ENCODE measurements at regions not wholly inside any gene's neighbourhood (a gene's known extent, or its start where the extent isn't known, plus 50 kb on each side); places are given as distances from the start of the nearest gene placed in this dataset.
"Not testable (repeated sequence)": the region's sequence is repeated elsewhere in the genome, so short reads cannot be mapped to it uniquely, and the experiment has no call there.

DNA sequence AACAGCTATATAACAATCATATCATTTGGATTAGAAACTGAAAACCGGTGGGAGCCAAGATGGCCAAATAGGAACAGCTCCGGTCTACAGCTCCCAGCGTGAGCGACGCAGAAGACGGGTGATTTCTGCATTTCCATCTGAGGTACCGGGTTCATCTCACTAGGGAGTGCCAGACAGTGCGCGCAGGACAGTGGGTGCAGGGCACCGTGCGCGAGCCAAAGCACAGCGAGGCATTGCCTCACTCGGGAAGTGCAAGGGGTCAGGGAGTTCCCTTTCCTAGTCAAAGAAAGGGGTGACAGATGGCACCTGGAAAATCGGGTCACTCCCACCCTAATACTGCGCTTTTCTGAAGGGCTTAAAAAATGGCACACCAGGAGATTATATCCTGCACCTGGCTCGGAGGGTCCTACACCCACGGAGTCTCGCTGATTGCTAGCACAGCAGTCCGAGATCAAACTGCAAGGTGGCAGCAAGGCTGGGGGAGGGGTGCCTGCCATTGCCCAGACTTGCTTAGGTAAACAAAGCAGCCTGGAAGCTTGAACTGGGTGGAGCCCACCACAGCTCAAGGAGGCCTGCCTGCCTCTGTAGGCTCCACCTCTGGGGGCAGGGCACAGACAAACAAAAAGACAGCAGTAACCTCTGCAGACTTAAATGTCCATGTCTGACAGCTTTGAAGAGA lies 1041.5 kb downstream of the SLC6A15 start:
- TF ChIP-seq, protein P1, sequence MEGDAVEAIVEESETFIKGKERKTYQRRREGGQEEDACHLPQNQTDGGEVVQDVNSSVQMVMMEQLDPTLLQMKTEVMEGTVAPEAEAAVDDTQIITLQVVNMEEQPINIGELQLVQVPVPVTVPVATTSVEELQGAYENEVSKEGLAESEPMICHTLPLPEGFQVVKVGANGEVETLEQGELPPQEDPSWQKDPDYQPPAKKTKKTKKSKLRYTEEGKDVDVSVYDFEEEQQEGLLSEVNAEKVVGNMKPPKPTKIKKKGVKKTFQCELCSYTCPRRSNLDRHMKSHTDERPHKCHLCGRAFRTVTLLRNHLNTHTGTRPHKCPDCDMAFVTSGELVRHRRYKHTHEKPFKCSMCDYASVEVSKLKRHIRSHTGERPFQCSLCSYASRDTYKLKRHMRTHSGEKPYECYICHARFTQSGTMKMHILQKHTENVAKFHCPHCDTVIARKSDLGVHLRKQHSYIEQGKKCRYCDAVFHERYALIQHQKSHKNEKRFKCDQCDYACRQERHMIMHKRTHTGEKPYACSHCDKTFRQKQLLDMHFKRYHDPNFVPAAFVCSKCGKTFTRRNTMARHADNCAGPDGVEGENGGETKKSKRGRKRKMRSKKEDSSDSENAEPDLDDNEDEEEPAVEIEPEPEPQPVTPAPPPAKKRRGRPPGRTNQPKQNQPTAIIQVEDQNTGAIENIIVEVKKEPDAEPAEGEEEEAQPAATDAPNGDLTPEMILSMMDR (IDR thresholded peaks at IDR 0.05): not testable (repeated sequence)
- TF ChIP-seq POLR2A (IDR thresholded peaks at IDR 0.05): not testable (repeated sequence)
